HAP-1 (cell line): ENCODE measurements at regions not wholly inside any gene's neighbourhood (a gene's known extent, or its start where the extent isn't known, plus 50 kb on each side); places are given as distances from the start of the nearest gene placed in this dataset.
"Not testable (repeated sequence)": the region's sequence is repeated elsewhere in the genome, so short reads cannot be mapped to it uniquely, and the experiment has no call there.

ENCODE experiments used
- DNase-seq, 2 experiments: peaks; one replicate each; pipeline ENCODE4 v3.0.0-alpha.2; 2016 to 2020; ENCODE audit warnings: low spot score in 2 of 2
- H3K27me3 ChIP-seq: fragments of 250-450 bp; sonication (Bioruptor Pico); 2 replicates; pipeline ENCODE4 v1.5.1; 2020; ENCODE audit warnings: low read depth, mild to moderate bottlenecking, moderate library complexity
- H3K36me3 ChIP-seq: fragments of 250-450 bp; sonication (Bioruptor Pico); replicated peaks from 2 replicates; pipeline ENCODE4 v1.5.1; 2020; ENCODE audit warnings: mild to moderate bottlenecking
- H3K4me1 ChIP-seq: fragments of 250-450 bp; sonication (Bioruptor Pico); 2 replicates; pipeline ENCODE4 v1.5.1; 2020; ENCODE audit warnings: mild to moderate bottlenecking
- H3K4me3 ChIP-seq: fragments of 250-450 bp; sonication (Bioruptor Pico); 2 replicates; pipeline ENCODE4 v1.5.1; 2020; ENCODE audit warnings: mild to moderate bottlenecking, moderate library complexity
- H3K9me3 ChIP-seq: fragments of 250-450 bp; sonication (Bioruptor Pico); 2 replicates; pipeline ENCODE4 v1.5.1; 2020; ENCODE audit warnings: mild to moderate bottlenecking, moderate library complexity
- in situ Hi-C: fragments of 300-500 bp; cut with MboI; formaldehyde crosslinking; loops from 3 replicates; pipeline ENCODE4 v1.14.3; 2020; ENCODE audit warnings: low sequenced_read_pairs, inconsistent platforms, mixed read lengths

- DNase-seq, H3K36me3 ChIP-seq, H3K4me1 ChIP-seq, H3K4me3 ChIP-seq, H3K9me3 ChIP-seq, in situ Hi-C loops, H3K27me3 ChIP-seq: not testable (repeated sequence)
These were observed 182.8 kb upstream of the SPATA31A3 start for GRCh38 chr9:67175167-67175566.

GRCh38 chr9:67171721-67172120 is 179.4 kb upstream of the SPATA31A3 start:
- H3K9me3 ChIP-seq, result not testable (repeated sequence)

GRCh38 chr9:67168530-67169157 is 176.3 kb upstream of the SPATA31A3 start:
- H3K4me1 ChIP-seq, H3K36me3 ChIP-seq, H3K27me3 ChIP-seq, H3K9me3 ChIP-seq, H3K4me3 ChIP-seq, in situ Hi-C loops, DNase-seq: not testable (repeated sequence)

More at GRCh38 chr9:67171721-67172120, 179.4 kb upstream of the SPATA31A3 start:
- H3K27me3 ChIP-seq, H3K4me3 ChIP-seq, H3K4me1 ChIP-seq, H3K36me3 ChIP-seq, in situ Hi-C loops, DNase-seq: not testable (repeated sequence)

- DNase-seq, H3K9me3 ChIP-seq, H3K4me1 ChIP-seq, in situ Hi-C loops, H3K4me3 ChIP-seq, H3K27me3 ChIP-seq, H3K36me3 ChIP-seq: not testable (repeated sequence)
These were observed 174.0 kb upstream of the SPATA31A3 start for GRCh38 chr9:67166335-67166734.

GRCh38 chr9:67162827-67163226 is 170.5 kb upstream of the SPATA31A3 start:
- H3K27me3 ChIP-seq, H3K36me3 ChIP-seq, H3K4me3 ChIP-seq, in situ Hi-C loops, H3K9me3 ChIP-seq, H3K4me1 ChIP-seq, DNase-seq: not testable (repeated sequence)

- H3K9me3 ChIP-seq, in situ Hi-C loops, H3K4me1 ChIP-seq, H3K27me3 ChIP-seq, H3K36me3 ChIP-seq, H3K4me3 ChIP-seq, DNase-seq: not testable (repeated sequence)
These were observed 162.9 kb upstream of the SPATA31A3 start for GRCh38 chr9:67155218-67155617.

- H3K9me3 ChIP-seq, H3K4me3 ChIP-seq, H3K4me1 ChIP-seq, H3K27me3 ChIP-seq, DNase-seq, H3K36me3 ChIP-seq, in situ Hi-C loops: not testable (repeated sequence)
These were observed 161.2 kb upstream of the SPATA31A3 start for GRCh38 chr9:67153501-67153900.

- H3K36me3 ChIP-seq, in situ Hi-C loops, H3K9me3 ChIP-seq, DNase-seq, H3K4me1 ChIP-seq, H3K4me3 ChIP-seq, H3K27me3 ChIP-seq: not testable (repeated sequence)
These were observed 150.2 kb upstream of the SPATA31A3 start for GRCh38 chr9:67142392-67143107.

- H3K4me1 ChIP-seq, H3K36me3 ChIP-seq, H3K27me3 ChIP-seq, H3K9me3 ChIP-seq, in situ Hi-C loops, DNase-seq, H3K4me3 ChIP-seq: not testable (repeated sequence)
These were observed 144.0 kb upstream of the SPATA31A3 start for GRCh38 chr9:67136376-67136775.

GRCh38 chr9:67133124-67133523 is 140.8 kb upstream of the SPATA31A3 start:
- H3K9me3 ChIP-seq, H3K4me1 ChIP-seq, H3K4me3 ChIP-seq, in situ Hi-C loops, H3K36me3 ChIP-seq, DNase-seq, H3K27me3 ChIP-seq: not testable (repeated sequence)

GRCh38 chr9:67116761-67117160 is 124.4 kb upstream of the SPATA31A3 start:
- H3K36me3 ChIP-seq, in situ Hi-C loops, H3K4me3 ChIP-seq, DNase-seq, H3K27me3 ChIP-seq, H3K9me3 ChIP-seq, H3K4me1 ChIP-seq: not testable (repeated sequence)

- H3K4me3 ChIP-seq, H3K9me3 ChIP-seq, DNase-seq, H3K36me3 ChIP-seq, in situ Hi-C loops, H3K4me1 ChIP-seq, H3K27me3 ChIP-seq: not testable (repeated sequence)
These were observed 119.8 kb upstream of the SPATA31A3 start for GRCh38 chr9:67112148-67112547.

- H3K4me1 ChIP-seq, in situ Hi-C loops: not testable (repeated sequence)
These were observed 119.4 kb upstream of the SPATA31A3 start for GRCh38 chr9:67111733-67112132.

GRCh38 chr9:67109859-67110258 is 117.5 kb upstream of the SPATA31A3 start:
- H3K9me3 ChIP-seq, H3K4me3 ChIP-seq, H3K4me1 ChIP-seq, in situ Hi-C loops, H3K36me3 ChIP-seq, DNase-seq, H3K27me3 ChIP-seq: not testable (repeated sequence)

More at GRCh38 chr9:67111733-67112132, 119.4 kb upstream of the SPATA31A3 start:
- not testable (repeated sequence) for H3K4me3 ChIP-seq, DNase-seq, H3K27me3 ChIP-seq, H3K36me3 ChIP-seq, H3K9me3 ChIP-seq

- H3K4me3 ChIP-seq, H3K36me3 ChIP-seq, H3K9me3 ChIP-seq, in situ Hi-C loops, H3K27me3 ChIP-seq, H3K4me1 ChIP-seq: not testable (repeated sequence)
- DNase-seq, result peak in 1 of 2 experiments; percentile 63
These were observed 114.3 kb upstream of the SPATA31A3 start for GRCh38 chr9:67106659-67107058.
